HG03066 (cell line): ENCODE measurements at regions not wholly inside any gene's neighbourhood (a gene's known extent, or its start where the extent isn't known, plus 50 kb on each side); places are given as distances from the start of the nearest gene placed in this dataset.
"Not testable (repeated sequence)": the region's sequence is repeated elsewhere in the genome, so short reads cannot be mapped to it uniquely, and the experiment has no call there.

Source experiments
- ATAC-seq: cut with Tn5 transposase; IDR thresholded peaks from one replicate; pipeline ENCODE4 v1.9.1; 2021; ENCODE audit warnings: low read depth; ENCODE audit not compliant: unreplicated experiment

DNA sequence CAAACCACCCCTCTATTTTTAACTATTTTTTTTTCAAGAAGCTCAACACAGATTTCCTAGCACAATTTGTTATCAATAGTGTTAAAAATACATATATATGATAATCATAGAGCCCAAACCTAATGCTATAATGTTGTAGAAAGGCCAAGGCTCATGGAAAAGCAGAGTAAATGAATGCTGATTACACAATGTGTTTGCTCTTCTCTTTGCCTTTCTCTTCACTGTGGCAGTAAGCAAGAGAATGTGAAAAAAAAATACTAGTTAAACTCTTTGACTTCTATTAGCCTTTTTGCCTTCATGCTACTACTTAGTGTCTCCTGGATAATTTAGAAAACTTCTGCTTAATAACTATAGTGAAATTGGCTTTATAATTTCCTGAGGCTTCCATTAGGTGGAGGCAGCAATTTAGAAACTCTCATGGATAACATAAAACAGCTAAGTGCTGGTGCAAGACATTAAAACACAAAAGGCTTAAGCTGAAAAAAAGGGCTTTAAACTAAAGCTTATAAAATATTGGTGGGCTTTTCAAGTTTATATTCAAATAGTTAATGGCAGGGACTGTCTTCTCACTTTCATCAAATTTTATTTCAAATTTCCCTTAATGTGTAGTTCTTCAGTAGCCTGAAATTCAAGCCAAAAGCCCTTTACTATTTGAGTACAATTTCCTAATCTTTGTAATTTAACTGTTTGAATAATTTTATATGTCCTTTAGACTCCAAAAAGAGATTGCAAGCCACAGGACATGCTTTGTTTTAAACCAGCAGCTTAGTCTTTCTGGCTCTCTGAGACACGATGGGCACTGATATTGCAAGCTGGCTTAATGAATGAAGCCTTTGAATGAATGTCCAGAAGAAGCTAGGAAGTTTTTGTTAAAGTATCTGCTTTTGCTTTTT, 2031.8 kb upstream of the CDH6 start:
- no peak for ATAC-seq

DNA sequence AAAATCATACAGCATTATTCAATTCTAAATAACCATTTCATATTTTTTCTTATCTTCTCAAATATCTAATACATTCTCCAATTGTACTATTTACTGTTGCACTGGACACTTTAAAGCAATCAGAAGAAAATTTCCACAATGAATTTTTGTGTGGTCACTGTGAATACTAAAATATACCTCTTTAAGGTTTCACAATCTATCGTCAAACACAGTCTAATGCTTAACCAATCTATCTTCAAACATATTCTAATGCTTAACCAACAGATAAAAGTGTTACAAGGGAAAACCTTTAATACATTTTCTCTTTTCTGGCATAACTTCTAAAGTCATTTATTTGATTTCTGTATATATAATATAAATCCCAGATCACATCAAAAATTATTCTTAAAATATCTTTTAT, 2035.5 kb upstream of the CDH6 start:
- ATAC-seq: no peak

DNA sequence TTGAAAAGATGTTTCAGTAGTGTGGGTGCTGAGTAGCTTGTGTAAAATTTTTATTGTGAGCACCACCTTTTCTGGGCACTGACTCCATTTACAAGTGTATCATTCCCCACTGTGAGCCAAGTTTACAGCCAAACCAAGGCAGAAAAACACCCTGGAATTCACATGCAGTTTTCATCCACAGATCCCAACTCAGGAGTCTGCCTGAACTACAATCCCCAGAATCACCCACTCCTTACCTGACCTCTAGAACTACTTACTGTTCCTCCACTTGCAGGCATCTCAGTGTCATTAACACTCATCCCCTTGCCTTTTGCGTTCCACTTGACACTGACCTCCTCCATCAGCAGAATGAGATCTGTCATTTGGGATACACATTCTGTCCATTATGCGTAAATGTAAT, 2042.6 kb upstream of the CDH6 start:
- ATAC-seq: no peak

DNA sequence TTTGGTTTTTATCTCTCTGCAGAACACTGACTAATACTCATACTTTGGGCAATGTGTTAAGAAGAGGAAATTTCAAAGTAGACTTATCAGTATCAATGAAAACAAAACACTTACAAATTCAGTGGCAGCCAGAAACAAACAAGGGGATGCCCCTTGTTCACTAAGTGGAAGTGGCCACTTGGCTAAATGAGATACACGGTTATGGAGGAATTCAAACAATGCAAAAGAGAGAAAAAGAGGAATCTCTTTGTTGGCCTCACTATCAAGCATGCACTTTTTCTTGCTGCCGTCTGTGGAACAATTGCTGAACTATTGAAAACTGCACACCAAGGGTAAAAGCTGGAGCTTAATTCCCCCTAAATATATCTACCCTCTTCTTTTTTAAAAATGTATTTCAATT, 2044.9 kb upstream of the CDH6 start:
- no peak for ATAC-seq

DNA sequence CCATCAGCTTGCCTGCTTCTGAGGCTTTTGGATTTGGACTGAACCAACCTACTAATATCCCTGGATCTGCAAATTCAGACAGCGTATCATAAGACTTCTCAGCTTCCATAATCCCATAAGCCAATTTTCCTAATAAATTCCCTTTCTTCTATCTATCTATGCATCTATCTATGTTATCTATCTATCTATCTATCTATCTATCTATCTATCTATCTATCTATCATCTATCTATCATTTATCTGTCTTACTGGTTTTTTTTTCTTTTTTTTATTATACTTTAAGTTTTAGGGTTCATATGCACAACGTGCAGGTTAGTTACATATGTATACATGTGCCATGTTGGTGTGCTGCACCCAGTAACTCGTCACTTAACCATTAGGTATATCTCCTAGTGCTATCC, 2045.4 kb upstream of the CDH6 start:
- no peak for ATAC-seq

DNA sequence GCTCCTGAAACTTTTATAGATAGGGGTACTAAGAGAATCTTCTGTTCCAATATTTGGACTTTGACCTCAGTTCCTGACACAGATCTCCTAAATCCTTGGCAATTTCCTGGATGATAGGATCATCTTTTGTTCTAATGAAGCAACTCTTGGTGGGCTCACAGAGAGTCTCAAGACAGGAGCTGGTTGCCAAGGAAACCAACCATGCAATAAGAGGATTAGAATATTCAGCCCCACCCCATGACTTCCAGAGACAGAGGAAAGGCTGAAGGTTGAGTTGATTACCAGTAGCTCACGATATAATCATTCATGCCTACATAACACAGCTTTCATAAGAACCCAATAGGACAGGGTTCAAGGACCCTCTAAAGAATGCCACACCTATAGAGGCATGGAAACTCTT, 2050.2 kb upstream of the CDH6 start:
- no peak for ATAC-seq

DNA sequence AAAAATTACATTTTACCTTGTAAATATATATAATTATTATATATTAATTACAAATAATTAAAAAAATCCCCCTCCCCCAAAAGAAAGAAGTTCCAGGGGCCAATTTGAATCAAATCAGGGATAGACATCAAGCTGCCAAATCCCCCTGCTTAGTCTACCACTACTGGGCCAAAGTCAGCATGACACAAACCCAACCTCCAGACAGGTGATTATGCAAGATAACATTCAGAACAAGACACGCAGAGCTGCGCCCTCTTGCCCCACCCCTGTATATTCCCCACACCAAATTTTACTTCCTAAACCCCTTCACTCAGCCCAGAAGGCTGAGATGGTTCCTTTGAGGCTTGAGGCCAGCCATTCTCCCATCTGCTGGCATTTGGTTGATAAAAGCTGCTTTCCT, 2059.1 kb upstream of the CDH6 start:
- ATAC-seq: no peak

DNA sequence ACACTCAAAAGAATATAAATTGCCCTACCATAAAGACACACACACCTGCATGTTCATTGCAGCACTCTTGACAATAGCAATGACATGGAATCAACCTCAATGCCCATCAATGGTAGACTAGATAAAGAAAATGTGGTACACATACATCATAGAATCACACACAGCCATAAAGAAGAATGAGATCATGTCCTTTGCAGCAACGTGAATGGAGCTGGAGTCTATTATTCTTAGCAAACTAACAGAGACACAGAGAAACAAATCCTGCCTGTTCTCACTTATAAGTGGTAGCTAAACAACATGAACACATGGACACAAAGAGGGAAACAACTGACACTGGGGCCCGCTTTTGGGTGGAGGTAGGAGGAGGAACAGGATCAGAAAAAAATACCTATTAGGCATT, 2062.2 kb upstream of the CDH6 start:
- no peak for ATAC-seq

DNA sequence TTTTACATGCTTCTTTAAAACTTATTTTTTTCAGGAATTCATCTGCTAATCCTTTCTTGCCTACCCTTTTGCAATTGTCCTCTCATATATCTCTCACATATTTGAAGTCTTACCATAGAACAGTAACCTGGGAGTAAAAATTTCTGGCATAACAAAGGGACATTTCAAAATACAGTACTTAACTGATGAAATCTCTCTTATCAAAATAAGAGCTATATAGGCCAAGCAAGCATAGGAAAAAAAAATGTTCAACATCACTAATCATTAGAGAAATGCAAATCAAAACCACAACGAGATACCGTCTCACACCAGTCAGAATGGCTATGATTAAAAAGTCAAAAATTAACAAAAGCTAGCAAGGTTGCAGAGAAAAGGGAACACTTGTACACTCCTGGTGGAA, 2062.7 kb upstream of the CDH6 start:
- no peak for ATAC-seq

DNA sequence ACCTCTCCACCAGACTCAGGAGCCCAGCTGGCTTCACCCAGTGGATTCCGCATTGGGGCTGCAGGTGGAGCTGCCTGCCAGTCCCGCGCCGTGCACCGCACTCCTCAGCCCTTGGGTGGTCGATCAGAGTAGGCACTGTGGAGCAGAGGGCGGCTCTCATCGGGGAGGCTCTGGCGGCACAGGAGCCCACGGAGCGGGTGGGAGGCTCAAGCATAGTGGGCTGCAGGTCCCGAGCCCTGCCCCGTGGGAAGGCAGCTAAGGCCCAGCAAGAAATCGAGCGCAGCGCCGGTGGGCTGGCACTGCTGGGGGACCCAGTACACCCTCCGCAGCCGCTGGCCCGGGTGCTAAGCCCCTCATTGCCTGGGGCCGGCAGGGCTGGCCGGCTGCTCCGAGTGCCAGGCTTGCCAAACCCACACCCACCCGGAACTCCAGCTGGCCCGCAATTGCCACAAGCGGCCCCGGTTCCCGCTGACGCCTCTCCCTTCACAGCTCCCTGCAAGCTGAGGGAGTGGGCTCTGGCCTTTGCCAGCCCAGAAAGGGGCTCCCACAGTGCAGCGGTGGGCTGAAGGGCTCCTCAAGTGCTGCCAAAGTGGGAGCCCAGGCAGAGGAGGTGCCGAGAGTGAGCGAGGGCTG, 2065.8 kb upstream of the CDH6 start:
- not testable (repeated sequence) for ATAC-seq

DNA sequence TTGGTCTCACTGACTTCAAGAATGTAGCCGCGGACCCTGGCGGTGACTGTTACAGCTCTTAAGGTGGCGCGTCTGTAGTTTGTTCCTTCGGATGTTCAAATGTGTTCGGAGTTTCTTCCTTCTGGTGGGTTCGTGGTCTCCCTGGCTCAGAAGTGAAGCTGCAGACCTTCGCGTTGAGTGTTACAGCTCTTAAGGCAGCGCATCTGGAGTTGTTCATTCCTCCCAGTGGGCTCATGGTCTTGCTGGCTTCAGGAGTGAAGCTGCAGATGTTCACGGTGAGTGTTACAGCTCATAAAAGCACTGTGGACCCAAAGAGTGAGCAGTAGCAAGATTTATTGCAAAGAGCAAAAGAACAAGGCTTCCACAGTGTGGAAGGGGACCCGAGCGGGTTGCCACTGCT, 2067.0 kb upstream of the CDH6 start:
- ATAC-seq: not testable (repeated sequence)

DNA sequence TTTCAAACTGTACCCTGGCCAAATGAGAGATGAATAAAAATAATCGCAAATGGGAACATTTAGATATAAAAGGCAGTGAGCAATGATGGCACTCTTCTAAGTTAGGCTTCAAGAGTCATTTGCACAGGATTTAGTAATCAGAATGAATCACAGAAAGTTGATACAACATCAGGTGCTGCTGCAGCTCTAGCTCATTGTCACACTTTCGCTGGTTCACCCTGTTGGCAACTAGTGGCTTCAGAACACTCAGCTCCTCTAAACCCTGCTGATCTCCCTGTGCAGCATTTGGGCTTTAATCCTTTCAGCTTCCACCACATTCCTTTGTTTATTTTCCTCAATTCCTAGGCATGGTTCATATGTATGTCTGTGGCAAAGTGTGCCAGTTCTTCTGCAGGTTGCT, 2071.2 kb upstream of the CDH6 start:
- no peak for ATAC-seq

DNA sequence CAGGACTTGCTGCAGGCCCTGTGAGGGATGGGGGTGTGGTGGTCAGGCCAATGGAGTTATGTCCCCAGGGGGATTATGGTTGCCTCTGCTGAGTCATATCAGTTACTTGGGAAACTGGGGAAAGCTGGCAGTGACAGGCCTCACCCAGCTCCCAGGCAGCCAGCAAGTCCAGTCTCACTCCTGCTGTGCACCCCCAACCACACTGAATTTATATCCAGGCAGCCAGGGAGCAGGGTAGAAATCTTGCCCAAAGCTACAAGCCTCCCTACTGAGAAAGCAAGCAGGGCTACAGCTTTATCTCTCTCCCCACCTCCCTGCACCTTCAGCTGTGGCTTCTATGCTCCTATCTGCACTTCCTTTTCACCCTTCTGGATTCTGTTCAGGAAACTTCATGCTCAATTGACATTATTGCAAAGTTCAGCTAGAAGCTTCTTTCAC, 2076.0 kb upstream of the CDH9 start:
- no peak for ATAC-seq

DNA sequence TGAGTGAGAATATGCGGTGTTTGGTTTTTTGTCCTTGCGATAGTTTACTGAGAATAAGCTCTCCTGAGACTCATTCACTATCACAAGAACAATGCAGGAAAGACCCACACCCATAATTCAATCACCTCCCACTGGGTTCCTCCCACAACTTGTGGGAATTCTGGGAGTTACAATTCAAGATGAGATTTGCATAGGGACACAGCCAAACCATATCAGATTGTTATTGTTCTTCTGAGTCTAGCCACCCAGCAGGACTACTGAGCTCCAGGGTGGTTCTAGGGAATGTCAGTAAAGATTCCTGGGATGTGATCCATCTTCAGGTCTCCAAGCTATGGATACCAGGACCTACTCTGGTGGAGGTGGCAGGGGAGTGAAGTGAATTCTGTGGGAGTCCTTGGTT, 2075.1 kb upstream of the CDH9 start:
- ATAC-seq: no peak

DNA sequence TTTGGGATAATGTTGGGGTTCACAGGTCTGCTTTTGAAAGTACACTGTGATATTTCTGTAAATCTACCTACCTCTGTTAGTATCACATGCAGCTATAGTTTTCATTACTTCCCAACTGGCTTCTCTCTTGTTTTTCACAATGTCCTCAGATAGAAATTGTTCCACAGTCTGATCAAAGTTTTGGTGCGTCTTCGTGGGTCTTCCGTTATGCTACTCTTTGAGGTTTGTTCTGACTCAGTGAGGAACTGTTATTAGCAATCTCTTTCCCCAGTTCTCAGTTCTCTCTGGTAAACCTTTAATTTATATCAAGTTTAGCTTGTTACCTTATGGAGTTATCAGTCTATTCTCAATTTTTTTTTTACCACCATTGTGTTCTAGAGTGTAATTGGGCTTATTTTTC, 2061.2 kb upstream of the CDH9 start:
- no peak for ATAC-seq

DNA sequence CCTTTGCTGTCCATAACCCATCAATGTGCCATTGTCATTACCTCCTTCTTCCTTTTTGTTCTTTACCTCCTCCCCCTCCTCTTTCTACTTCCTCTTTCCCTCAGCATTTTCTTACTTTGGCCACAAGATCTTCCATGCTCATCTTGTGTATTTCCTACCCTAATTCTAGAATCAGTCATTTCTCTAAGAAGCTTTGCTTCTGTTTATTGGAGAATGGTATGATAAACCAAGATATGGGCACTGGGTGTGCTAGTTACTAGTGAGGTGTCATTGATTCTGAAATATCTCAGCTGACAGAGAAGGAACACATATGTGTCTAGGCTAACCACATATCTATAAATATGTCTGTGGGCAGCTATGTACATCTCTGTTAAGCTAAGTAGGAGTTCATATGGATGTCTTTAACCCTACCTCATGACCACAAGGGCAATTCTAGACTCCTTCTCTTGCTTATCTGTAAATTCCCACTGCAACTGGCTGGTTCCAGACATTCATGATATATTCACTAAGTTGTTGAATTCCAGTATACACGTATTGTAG, 2051.3 kb upstream of the CDH9 start:
- no peak for ATAC-seq

DNA sequence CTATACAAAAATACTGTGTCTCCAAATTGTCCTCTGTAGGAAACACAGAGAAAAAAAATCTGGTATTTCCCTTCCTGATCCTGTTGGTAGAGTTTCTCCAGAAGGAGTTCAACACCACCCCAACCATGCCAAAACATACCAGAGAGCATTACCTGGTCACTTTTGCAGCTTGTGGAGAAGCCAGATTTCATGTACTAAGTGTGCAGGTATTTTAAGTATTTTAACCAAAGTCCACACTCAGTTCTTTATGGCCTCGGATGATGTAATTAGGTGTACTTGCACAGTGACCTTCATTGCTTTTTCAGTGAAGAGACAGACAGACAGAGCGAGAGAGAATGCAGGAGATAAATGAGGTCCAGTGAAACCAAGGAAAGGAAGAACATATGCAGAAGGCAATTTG, 2046.8 kb upstream of the CDH9 start:
- ATAC-seq: no peak

DNA sequence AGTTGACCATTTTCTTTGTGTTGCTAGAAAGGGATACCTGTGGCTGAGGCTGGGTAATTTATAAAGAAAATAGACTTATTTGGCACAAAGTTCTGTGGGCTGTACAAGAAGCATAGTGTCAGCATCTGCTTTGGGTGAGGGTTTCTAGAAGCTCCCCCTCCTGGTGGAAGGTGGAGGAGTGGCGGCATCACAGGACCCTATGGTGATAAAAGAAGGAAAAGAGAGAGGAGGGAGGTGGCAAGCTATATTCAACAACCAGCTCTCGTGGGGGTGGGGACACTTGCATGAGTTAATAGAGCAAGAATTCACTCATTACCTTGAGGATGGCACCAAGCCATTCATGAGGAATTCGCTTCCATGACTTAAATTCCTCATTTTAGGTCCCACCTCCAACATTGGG, 2041.4 kb upstream of the CDH9 start:
- ATAC-seq: no peak

DNA sequence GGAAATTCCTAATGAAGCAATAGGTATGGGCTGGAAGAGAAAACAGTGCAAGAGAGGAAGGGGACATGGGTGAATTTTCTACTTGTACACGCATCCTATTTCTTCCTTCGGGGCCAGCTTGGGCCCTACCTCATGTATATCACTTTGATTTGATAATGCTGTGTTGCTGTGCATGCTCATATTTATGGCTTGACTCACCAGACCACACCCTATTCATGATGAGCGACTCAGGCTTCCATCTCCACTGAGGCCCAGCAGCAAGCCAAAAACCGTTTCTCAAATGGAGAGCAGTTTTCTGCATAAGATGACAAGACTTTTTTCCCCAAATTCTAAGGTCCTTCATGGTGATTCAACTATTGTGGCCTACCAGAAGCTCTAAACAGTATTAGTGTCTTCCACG, 2039.1 kb upstream of the CDH9 start:
- no peak for ATAC-seq

DNA sequence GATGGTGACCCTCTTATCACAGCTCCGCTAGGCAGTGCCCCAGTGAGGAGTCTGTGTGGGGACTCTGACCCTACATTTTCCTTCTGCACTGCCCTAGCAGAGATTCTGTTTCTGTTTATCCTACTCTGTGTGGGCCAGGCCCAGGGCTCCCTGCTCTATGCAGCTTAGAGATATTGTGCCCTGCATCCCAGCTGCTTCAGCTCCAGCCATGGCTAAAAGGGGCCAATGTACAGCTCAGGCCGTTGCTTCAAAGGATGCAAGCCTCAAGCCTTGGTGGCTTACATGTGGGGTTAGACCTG, 2030.7 kb upstream of the CDH9 start:
- no peak for ATAC-seq

DNA sequence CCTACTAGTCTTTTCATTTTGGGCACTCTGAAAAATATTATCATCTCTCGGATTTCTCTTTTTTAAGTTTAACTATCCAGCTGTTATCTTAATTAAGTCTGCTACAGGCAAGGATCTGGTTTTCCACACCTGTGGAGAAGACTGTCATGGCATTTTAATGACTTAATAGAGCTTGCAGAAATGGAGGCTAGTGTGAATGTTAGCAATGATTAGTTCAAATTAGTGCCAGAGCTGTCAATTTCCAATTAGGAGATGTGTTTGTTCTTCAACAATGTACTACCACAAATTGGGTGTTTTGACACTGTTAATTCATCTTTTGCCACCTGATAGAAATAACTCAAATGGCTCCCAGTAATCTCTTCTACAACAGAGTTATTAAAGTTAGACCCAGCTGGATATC, 2023.0 kb upstream of the CDH9 start:
- ATAC-seq: no peak

DNA sequence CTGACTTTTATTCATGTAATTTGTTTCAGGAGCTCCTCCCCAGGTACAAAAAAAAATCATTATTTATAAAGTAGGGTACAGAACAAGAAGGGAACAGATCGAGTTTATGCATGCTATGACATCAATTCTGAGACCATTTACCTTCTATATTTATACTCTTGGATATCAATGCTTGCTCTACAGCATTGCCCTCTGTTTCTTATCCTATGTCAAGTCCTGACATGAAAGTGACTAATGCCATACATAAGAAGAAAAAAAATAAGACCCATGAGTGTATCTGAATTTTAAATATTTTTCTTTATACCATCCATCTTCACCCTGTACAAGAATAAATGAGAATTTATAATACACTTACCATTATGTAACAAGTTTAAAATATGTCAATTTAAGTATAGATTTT, 2016.3 kb upstream of the CDH9 start:
- ATAC-seq: no peak
